ENCODE measurements at regions not wholly inside any gene's neighbourhood (a gene's known extent, or its start where the extent isn't known, plus 50 kb on each side); places are given as distances from the start of the nearest gene placed in this dataset.
A peak's percentile ranks its signal among the peaks of the same experiment; 100 is the strongest.

GRCh38 chrX:139196890-139197289 is 333.6 kb upstream of the F9 start:
- TF ChIP-seq CTCF (conservative IDR thresholded peaks at IDR 0.05): no peak
- H3K27ac ChIP-seq: peak overlapping the region; percentile 89; the same call in 1 of the 2 replicates

- no peak for TF ChIP-seq CTCF (conservative IDR thresholded peaks at IDR 0.05)
- peak overlapping the region; percentile 89 for H3K27ac ChIP-seq
Observed at GRCh38 chrX:139194571-139195280, 335.8 kb upstream of the F9 start.

- no peak for TF ChIP-seq CTCF (conservative IDR thresholded peaks at IDR 0.05)
- no peak overlapping the region for H3K27ac ChIP-seq
Observed at GRCh38 chrX:139192386-139192961, 338.1 kb upstream of the F9 start.

- no peak for TF ChIP-seq CTCF (conservative IDR thresholded peaks at IDR 0.05)
- H3K27ac ChIP-seq: no peak overlapping the region
Observed at GRCh38 chrX:139191746-139192385, 338.7 kb upstream of the F9 start.

- TF ChIP-seq CTCF (conservative IDR thresholded peaks at IDR 0.05): no peak
- no peak overlapping the region for H3K27ac ChIP-seq
Observed at GRCh38 chrX:139191286-139191685, 339.3 kb upstream of the F9 start.

GRCh38 chrX:139187738-139188137 is 342.8 kb upstream of the F9 start:
- TF ChIP-seq CTCF (conservative IDR thresholded peaks at IDR 0.05): no peak

GRCh38 chrX:139186991-139187390 is 343.5 kb upstream of the F9 start:
- no peak for TF ChIP-seq CTCF (conservative IDR thresholded peaks at IDR 0.05)
- H3K27ac ChIP-seq: no peak overlapping the region

More at GRCh38 chrX:139187738-139188137, 342.8 kb upstream of the F9 start:
- H3K27ac ChIP-seq: no peak overlapping the region

Data from VCaP (cell line).